CD14-positive monocyte (primary cell): ENCODE measurements at regions not wholly inside any gene's neighbourhood (a gene's known extent, or its start where the extent isn't known, plus 50 kb on each side); places are given as distances from the start of the nearest gene placed in this dataset.
"Not testable (repeated sequence)": the region's sequence is repeated elsewhere in the genome, so short reads cannot be mapped to it uniquely, and the experiment has no call there.

Source experiments
- DNase-seq, 3 donors: peaks; one replicate each; pipeline ENCODE4 v3.0.0-alpha.2; 2011 to 2022
- H2AFZ ChIP-seq: 2 replicates; pipeline ENCODE4 v1.6.0; 2012; ENCODE audit warnings: mild to moderate bottlenecking, low read depth, low read length, inconsistent platforms; ENCODE audit not compliant: insufficient read depth, poor library complexity, severe bottlenecking
- H3K27ac ChIP-seq, 2 donors: 1 replicate in 1 of 2; 2 replicates in 1 of 2; pipeline ENCODE4 v1.5.1; 2012 to 2013; ENCODE audit warnings: low read length in 2 of 2, control low read depth in 1 of 2, inconsistent platforms in 1 of 2, low read depth in 1 of 2, mild to moderate bottlenecking in 1 of 2
- H3K27me3 ChIP-seq, 2 donors: one replicate each; pipeline versions ENCODE4 v1.6.0 to v1.6.1; 2011 to 2013; ENCODE audit warnings: low read length in 2 of 2; ENCODE audit not compliant: control insufficient read depth in 2 of 2, insufficient read depth in 2 of 2
- H3K36me3 ChIP-seq, 2 donors: replicated peaks in 1 of 2; 1 replicate in 1 of 2; 2 replicates in 1 of 2; pipeline versions ENCODE4 v1.5.1 to v1.6.1; 2012 to 2013; ENCODE audit warnings: low read length in 2 of 2, control low read depth in 1 of 2, inconsistent platforms in 1 of 2, mild to moderate bottlenecking in 1 of 2; ENCODE audit not compliant: insufficient read depth in 2 of 2, control insufficient read depth in 1 of 2
- H3K4me1 ChIP-seq, 2 donors: 1 replicate in 1 of 2; 2 replicates in 1 of 2; pipeline versions ENCODE4 v1.5.1 to v1.6.1; 2012 to 2013; ENCODE audit warnings: low read length in 2 of 2, control low read depth in 1 of 2, inconsistent platforms in 1 of 2, mild to moderate bottlenecking in 1 of 2, moderate library complexity in 1 of 2; ENCODE audit not compliant: insufficient read depth in 2 of 2, control insufficient read depth in 1 of 2
- H3K4me2 ChIP-seq: replicated peaks from 2 replicates; pipeline ENCODE3; 2012; ENCODE audit warnings: low read length, moderate library complexity, mild to moderate bottlenecking; ENCODE audit not compliant: poor library complexity, severe bottlenecking; ENCODE audit errors: extremely low read depth
- H3K4me3 ChIP-seq, 3 experiments: fragments of 200-600 bp in 1 of 3; sonication (generic) in 1 of 3; replicated peaks in 1 of 3; 1 replicate in 2 of 3; 2 replicates in 1 of 3; pipeline ENCODE4 v1.5.1; 2011 to 2013; ENCODE audit warnings: low read length in 3 of 3, mild to moderate bottlenecking in 3 of 3, control low read depth in 2 of 3, low read depth in 2 of 3, inconsistent platforms in 1 of 3, moderate library complexity in 1 of 3
- H3K79me2 ChIP-seq: 2 replicates; pipeline ENCODE4 v1.6.0; 2012; ENCODE audit warnings: mild to moderate bottlenecking, control low read depth, inconsistent platforms, low read length, moderate library complexity; ENCODE audit not compliant: insufficient read depth
- H3K9ac ChIP-seq: 2 replicates; pipeline ENCODE4 v1.6.0; 2017; ENCODE audit warnings: low read length, mild to moderate bottlenecking; ENCODE audit not compliant: insufficient read depth, poor library complexity, severe bottlenecking
- H3K9me3 ChIP-seq, 2 donors: replicated peaks in 1 of 2; 1 replicate in 1 of 2; 2 replicates in 1 of 2; pipeline versions ENCODE4 v1.5.1 to v1.6.1; 2012 to 2013; ENCODE audit warnings: low read length in 2 of 2, control low read depth in 1 of 2; ENCODE audit not compliant: control insufficient read depth in 1 of 2, insufficient read depth in 1 of 2
- H4K20me1 ChIP-seq: 2 replicates; pipeline ENCODE4 v1.6.0; 2012; ENCODE audit warnings: mild to moderate bottlenecking, low read length, control low read depth, moderate library complexity; ENCODE audit not compliant: insufficient read depth
- H3K27ac Mint-ChIP-seq, 7 donors: one replicate each; pipeline ENCODE4 v1.8.0; 2020; ENCODE audit warnings: mild to moderate bottlenecking in 7 of 7, mixed read lengths in 7 of 7, moderate library complexity in 6 of 7, inconsistent platforms in 2 of 7
- H3K27me3 Mint-ChIP-seq, 3 donors: one replicate each; pipeline ENCODE4 v1.8.0; 2021 to 2022; ENCODE audit warnings: low read depth in 3 of 3, mild to moderate bottlenecking in 3 of 3, mixed read lengths in 3 of 3, moderate library complexity in 3 of 3, inconsistent platforms in 1 of 3
- H3K36me3 Mint-ChIP-seq, 2 donors: one replicate each; pipeline ENCODE4 v1.8.0; 2020; ENCODE audit warnings: mixed read lengths in 2 of 2, inconsistent platforms in 1 of 2, mild to moderate bottlenecking in 1 of 2
- H3K4me1 Mint-ChIP-seq: one replicate; pipeline ENCODE4 v1.8.0; 2020; ENCODE audit warnings: mild to moderate bottlenecking, mixed read lengths
- H3K4me3 Mint-ChIP-seq, 2 donors: one replicate each; pipeline ENCODE4 v1.8.0; 2020; ENCODE audit warnings: mild to moderate bottlenecking in 2 of 2, mixed read lengths in 2 of 2, moderate library complexity in 1 of 2
- H3K9me3 Mint-ChIP-seq, 7 donors: one replicate each; pipeline ENCODE4 v1.8.0; 2020 to 2022; ENCODE audit warnings: mixed read lengths in 7 of 7, mild to moderate bottlenecking in 6 of 7, moderate library complexity in 6 of 7, inconsistent platforms in 2 of 7
- WGBS: methylation state at CpG from one replicate; pipeline ENCODE4 v1.1.5; 2013; ENCODE audit warnings: missing lambda C conversion rate; ENCODE audit not compliant: insufficient coverage; 5-methylcytosine and 5-hydroxymethylcytosine counted together
- intact Hi-C, 2 donors: fragments of 100-400 bp; cut with micrococcal nuclease; formaldehyde crosslinking; loops; one replicate each; pipeline versions ENCODE4 v1.15.0 to v1.15.1; 2023

GRCh38 chr9:65416948-65417347 lies 131.9 kb upstream of the FOXD4L5 start:
- H3K27ac Mint-ChIP-seq, H2AFZ ChIP-seq, H3K79me2 ChIP-seq, H3K4me1 Mint-ChIP-seq, H3K4me2 ChIP-seq, H3K36me3 Mint-ChIP-seq, H3K36me3 ChIP-seq, H3K27me3 ChIP-seq, DNase-seq, H3K27ac ChIP-seq, H3K4me1 ChIP-seq, H3K9ac ChIP-seq, H4K20me1 ChIP-seq, intact Hi-C loops, H3K4me3 ChIP-seq, H3K27me3 Mint-ChIP-seq, H3K4me3 Mint-ChIP-seq: not testable (repeated sequence)
- peaks cover 22 to 55% (median 26%) of the 10 kb centered on the region in 7 donors for H3K9me3 Mint-ChIP-seq
- peaks cover 26 to 46% of the 10 kb centered on the region in 2 donors for H3K9me3 ChIP-seq
- no CpG with 5 or more reads among the region's 7 CpGs for WGBS

GRCh38 chr9:65414249-65414648 lies 129.2 kb upstream of the FOXD4L5 start:
- H4K20me1 ChIP-seq, H3K27ac ChIP-seq, intact Hi-C loops, H3K4me3 Mint-ChIP-seq, H3K79me2 ChIP-seq, H3K4me3 ChIP-seq, H3K4me2 ChIP-seq, H3K4me1 ChIP-seq, DNase-seq, H3K4me1 Mint-ChIP-seq, H3K27ac Mint-ChIP-seq, H3K27me3 Mint-ChIP-seq, H3K9ac ChIP-seq, H3K36me3 ChIP-seq, H2AFZ ChIP-seq, H3K27me3 ChIP-seq, H3K36me3 Mint-ChIP-seq: not testable (repeated sequence)
- H3K9me3 ChIP-seq: peaks cover 48 to 64% of the 10 kb centered on the region in 2 donors
- WGBS: 54% methylated on average over 2 of the region's 4 CpGs
- peaks cover 24 to 68% (median 38%) of the 10 kb centered on the region in 7 donors for H3K9me3 Mint-ChIP-seq

DNA sequence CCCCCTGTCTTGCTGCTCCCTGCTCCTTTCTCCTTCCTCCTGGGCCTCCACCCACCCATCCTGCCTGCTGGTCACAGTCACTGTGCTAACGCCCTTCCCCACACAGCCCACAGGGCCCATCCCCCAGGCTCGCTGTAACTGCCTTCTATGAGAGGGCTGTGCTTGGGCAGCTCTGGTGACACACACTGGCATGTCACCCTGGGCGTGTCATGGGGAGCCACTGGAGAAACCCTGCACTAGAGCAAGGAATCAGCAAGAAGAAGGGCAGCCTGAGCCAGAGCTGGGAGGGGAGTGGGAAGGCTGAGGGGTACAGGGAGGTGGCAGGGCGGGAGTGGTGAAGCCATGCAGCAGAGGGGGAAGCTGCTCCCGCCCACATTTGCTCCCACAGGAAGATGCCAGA lies 128.4 kb upstream of the FOXD4L5 start:
- H3K27me3 ChIP-seq, H3K4me3 ChIP-seq, H3K4me1 ChIP-seq, H3K4me3 Mint-ChIP-seq, H3K36me3 Mint-ChIP-seq, H3K4me1 Mint-ChIP-seq, DNase-seq, H3K9ac ChIP-seq, H2AFZ ChIP-seq, H3K36me3 ChIP-seq, H3K79me2 ChIP-seq, H3K27ac ChIP-seq, H4K20me1 ChIP-seq, H3K27ac Mint-ChIP-seq, H3K4me2 ChIP-seq, intact Hi-C loops, H3K27me3 Mint-ChIP-seq: not testable (repeated sequence)
- H3K9me3 ChIP-seq: peaks cover 52 to 70% of the 10 kb centered on the region in 2 donors
- H3K9me3 Mint-ChIP-seq: peaks cover 26 to 70% (median 40%) of the 10 kb centered on the region in 7 donors
- 87% methylated on average over 4 of the region's 5 CpGs for WGBS
